HEK293 (cell line): ENCODE measurements at regions not wholly inside any gene's neighbourhood (a gene's known extent, or its start where the extent isn't known, plus 50 kb on each side); places are given as distances from the start of the nearest gene placed in this dataset.

Experiments used
- ZNF510 ChIP-seq: fragments of 450-650 bp; formaldehyde crosslinking; IDR thresholded peaks from 2 replicates; pipeline ENCODE4 v1.5.1; 2018; ENCODE audit warnings: mild to moderate bottlenecking, missing genetic modification characterization, missing biosample characterization; ENCODE audit not compliant: insufficient replicate concordance
- TF ChIP-seq, protein P1 (sequence below): fragments of 450-650 bp; formaldehyde crosslinking; IDR thresholded peaks from 2 replicates; pipeline ENCODE4 v1.5.1; 2016; ENCODE audit warnings: missing biosample characterization, missing genetic modification characterization

DNA sequence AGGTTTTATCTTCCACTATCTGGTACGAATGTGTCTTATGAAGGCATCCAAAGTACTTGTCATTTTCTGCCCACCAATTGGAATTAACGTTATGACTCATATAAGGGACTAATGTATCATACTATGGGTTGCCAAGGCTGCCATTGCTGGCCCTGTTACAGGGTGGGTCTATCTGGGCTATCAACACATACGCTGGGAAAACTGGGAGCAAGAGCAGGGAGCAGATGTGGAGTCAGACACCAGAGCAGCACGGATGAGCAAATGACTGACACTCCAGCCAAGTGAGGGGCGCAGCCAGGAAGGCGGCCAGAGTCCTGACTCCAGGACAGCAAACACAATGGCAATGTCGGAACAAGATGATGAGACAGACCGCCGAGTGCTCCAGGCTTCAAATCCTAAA, 145.9 kb downstream of the COPS8 start:
- TF ChIP-seq ZNF510, result no peak
- TF ChIP-seq, protein P1, sequence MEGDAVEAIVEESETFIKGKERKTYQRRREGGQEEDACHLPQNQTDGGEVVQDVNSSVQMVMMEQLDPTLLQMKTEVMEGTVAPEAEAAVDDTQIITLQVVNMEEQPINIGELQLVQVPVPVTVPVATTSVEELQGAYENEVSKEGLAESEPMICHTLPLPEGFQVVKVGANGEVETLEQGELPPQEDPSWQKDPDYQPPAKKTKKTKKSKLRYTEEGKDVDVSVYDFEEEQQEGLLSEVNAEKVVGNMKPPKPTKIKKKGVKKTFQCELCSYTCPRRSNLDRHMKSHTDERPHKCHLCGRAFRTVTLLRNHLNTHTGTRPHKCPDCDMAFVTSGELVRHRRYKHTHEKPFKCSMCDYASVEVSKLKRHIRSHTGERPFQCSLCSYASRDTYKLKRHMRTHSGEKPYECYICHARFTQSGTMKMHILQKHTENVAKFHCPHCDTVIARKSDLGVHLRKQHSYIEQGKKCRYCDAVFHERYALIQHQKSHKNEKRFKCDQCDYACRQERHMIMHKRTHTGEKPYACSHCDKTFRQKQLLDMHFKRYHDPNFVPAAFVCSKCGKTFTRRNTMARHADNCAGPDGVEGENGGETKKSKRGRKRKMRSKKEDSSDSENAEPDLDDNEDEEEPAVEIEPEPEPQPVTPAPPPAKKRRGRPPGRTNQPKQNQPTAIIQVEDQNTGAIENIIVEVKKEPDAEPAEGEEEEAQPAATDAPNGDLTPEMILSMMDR (tag by site-specific recombination), result no peak
